GM12878 (cell line): ENCODE measurements at regions not wholly inside any gene's neighbourhood (a gene's known extent, or its start where the extent isn't known, plus 50 kb on each side); places are given as distances from the start of the nearest gene placed in this dataset.

Experiments
- ATAC-seq: fragments of 200-7000 bp; cut with Tn5 transposase; 3 replicates; pipeline ENCODE4 v1.9.1; 2020; ENCODE audit warnings: mild to moderate bottlenecking, moderate library complexity
- BruUV-seq: library from RNA; stranded (reverse); fragments of 400-500 nt; replicated peaks from 2 replicates; lab custom pipeline; 2021; lab: Mats Ljungman, UMichigan
- CTCF ChIA-PET: fragments of 300-600 bp; sonication (Branson Sonifier 250); formaldehyde crosslinking; extraction: SDS; loops from one replicate; lab custom pipeline; 2021; ENCODE audit warnings: inconsistent platforms; lab: Yijun Ruan, JAX
- POLR2A ChIA-PET: fragments of 350-600 bp; formaldehyde crosslinking; extraction: SDS; loops from one replicate; lab custom pipeline; 2021; ENCODE audit warnings: inconsistent platforms; lab: Charles Lee
- RAD21 ChIA-PET: fragments of 300-600 bp; sonication (Branson Sonifier 250); formaldehyde crosslinking; loops from one replicate; lab custom pipeline; 2023; ENCODE audit warnings: antibody characterized with exemption; ENCODE audit not compliant: unreplicated experiment; lab: Charles Lee
- SMC1A ChIA-PET: fragments of 300-600 bp; sonication (Branson Sonifier 250); formaldehyde crosslinking; loops from one replicate; lab custom pipeline; 2023; ENCODE audit not compliant: unreplicated experiment, uncharacterized antibody; lab: Charles Lee
- DNase-seq: peaks from one replicate; pipeline ENCODE4 v3.0.0-alpha.2; 2011; ENCODE audit warnings: low read depth, low spot score
- FAIRE-seq: peaks from 3 replicates; lab custom pipeline; 2011; peaks lifted over from hg19 to GRCh38; lab: Jason Lieb, UNC
- H2AFZ ChIP-seq: 2 replicates; pipeline ENCODE4 v1.6.0; 2011; ENCODE audit warnings: low read depth, low read length, control low read depth; ENCODE audit not compliant: control insufficient read depth
- H3K27ac ChIP-seq: 2 replicates; pipeline ENCODE4 v1.5.1; 2011; ENCODE audit warnings: control low read depth; ENCODE audit not compliant: control insufficient read depth, insufficient read depth
- H3K27me3 ChIP-seq, 2 experiments: replicated peaks in 1 of 2; 2 replicates each; pipeline versions ENCODE4 v1.6.0 to v1.6.1; 2011; ENCODE audit warnings: low read length in 1 of 2; ENCODE audit not compliant: control insufficient read depth in 2 of 2, insufficient read depth in 2 of 2
- H3K36me3 ChIP-seq, 2 experiments: 2 replicates each; pipeline ENCODE4 v1.5.1; 2011; ENCODE audit warnings: low read length in 1 of 2; ENCODE audit not compliant: control insufficient read depth in 2 of 2, insufficient read depth in 2 of 2
- H3K4me1 ChIP-seq: 2 replicates; pipeline ENCODE4 v1.6.1; 2011; ENCODE audit warnings: mild to moderate bottlenecking, low read length, moderate library complexity, mixed read lengths; ENCODE audit not compliant: control insufficient read depth, insufficient read depth
- H3K4me2 ChIP-seq: 2 replicates; pipeline ENCODE4 v1.6.0; 2011; ENCODE audit warnings: control low read depth; ENCODE audit not compliant: control insufficient read depth, insufficient read depth
- H3K4me3 ChIP-seq: fragments of 200-600 bp; sonication (generic); 2 replicates; pipeline ENCODE4 v1.5.1; 2016
- H3K79me2 ChIP-seq: 2 replicates; pipeline ENCODE4 v1.6.0; 2011; ENCODE audit warnings: low read length; ENCODE audit not compliant: control insufficient read depth, insufficient read depth
- H3K9ac ChIP-seq: 2 replicates; pipeline ENCODE4 v1.8.0; 2011; ENCODE audit warnings: low read length, control low read depth, mixed read lengths; ENCODE audit not compliant: control insufficient read depth, insufficient read depth
- H3K9me3 ChIP-seq: replicated peaks from 3 replicates; pipeline ENCODE4 v1.5.1; 2011; ENCODE audit warnings: mild to moderate bottlenecking, low read length; ENCODE audit not compliant: control insufficient read depth, insufficient read depth
- H4K20me1 ChIP-seq: 2 replicates; pipeline ENCODE4 v1.6.0; 2011; ENCODE audit not compliant: control insufficient read depth, insufficient read depth
- EED ChIP-seq: sonication (generic); IDR thresholded peaks from 2 replicates; pipeline ENCODE4 v1.6.1; 2016; ENCODE audit warnings: antibody characterized with exemption, low read depth
- KLF5 ChIP-seq: fragments of 450-650 bp; IDR thresholded peaks from 2 replicates; pipeline ENCODE4 v1.6.1; 2014; ENCODE audit warnings: mild to moderate bottlenecking; ENCODE audit not compliant: partially characterized antibody
- POU2F2 ChIP-seq: IDR thresholded peaks from 3 replicates; pipeline ENCODE4 v1.6.1; 2011; ENCODE audit warnings: low read depth, mild to moderate bottlenecking, low read length, borderline replicate concordance
- RBBP5 ChIP-seq: fragments of 200-600 bp; sonication (generic); conservative IDR thresholded peaks from 2 replicates; pipeline ENCODE4 v1.6.1; 2016
- YY1 ChIP-seq: IDR thresholded peaks from 2 replicates; pipeline ENCODE4 v1.6.1; 2011; ENCODE audit warnings: low read depth, mild to moderate bottlenecking, low read length
- WGBS: methylation state at CpG from one replicate; pipeline ENCODE4 v1.1.6; 2016; ENCODE audit warnings: low lambda C conversion rate; ENCODE audit not compliant: insufficient replicate concordance, insufficient coverage; ENCODE audit errors: missing lambda C conversion rate; 5-methylcytosine and 5-hydroxymethylcytosine counted together
- in situ Hi-C: fragments of 300-500 bp; cut with MboI; formaldehyde crosslinking; loops from 9 replicates; pipeline ENCODE4 v1.14.3; 2018; ENCODE audit warnings: mixed read lengths
- intact Hi-C: fragments of 100-400 bp; cut with micrococcal nuclease; formaldehyde crosslinking; loops from one replicate; pipeline ENCODE4 v1.14.2; 2022; ENCODE audit not compliant: unreplicated experiment
- TF ChIP-seq, protein P1 (sequence below): IDR thresholded peaks from 2 replicates; pipeline ENCODE4 v1.6.1; 2012; ENCODE audit warnings: low read depth, low read length, improper control_type of control experiment
- TF ChIP-seq, protein P2 (sequence below): fragments of 450-650 bp; IDR thresholded peaks from 2 replicates; pipeline ENCODE4 v1.6.1; 2016; ENCODE audit warnings: mild to moderate bottlenecking
- TF ChIP-seq, protein P3 (sequence below): fragments of 450-650 bp; formaldehyde crosslinking; IDR thresholded peaks from 2 replicates; pipeline ENCODE4 v1.4.0; 2020; ENCODE audit warnings: mild to moderate bottlenecking, moderate library complexity
- TF ChIP-seq, protein P4 (sequence below): fragments of 150-350 bp; IDR thresholded peaks from 2 replicates; pipeline ENCODE4 v1.6.1; 2016; ENCODE audit warnings: low read depth, low read length
- TF ChIP-seq, protein P5 (sequence below): IDR thresholded peaks from 2 replicates; pipeline ENCODE4 v1.6.1; 2012; ENCODE audit warnings: low read length, inconsistent platforms

DNA sequence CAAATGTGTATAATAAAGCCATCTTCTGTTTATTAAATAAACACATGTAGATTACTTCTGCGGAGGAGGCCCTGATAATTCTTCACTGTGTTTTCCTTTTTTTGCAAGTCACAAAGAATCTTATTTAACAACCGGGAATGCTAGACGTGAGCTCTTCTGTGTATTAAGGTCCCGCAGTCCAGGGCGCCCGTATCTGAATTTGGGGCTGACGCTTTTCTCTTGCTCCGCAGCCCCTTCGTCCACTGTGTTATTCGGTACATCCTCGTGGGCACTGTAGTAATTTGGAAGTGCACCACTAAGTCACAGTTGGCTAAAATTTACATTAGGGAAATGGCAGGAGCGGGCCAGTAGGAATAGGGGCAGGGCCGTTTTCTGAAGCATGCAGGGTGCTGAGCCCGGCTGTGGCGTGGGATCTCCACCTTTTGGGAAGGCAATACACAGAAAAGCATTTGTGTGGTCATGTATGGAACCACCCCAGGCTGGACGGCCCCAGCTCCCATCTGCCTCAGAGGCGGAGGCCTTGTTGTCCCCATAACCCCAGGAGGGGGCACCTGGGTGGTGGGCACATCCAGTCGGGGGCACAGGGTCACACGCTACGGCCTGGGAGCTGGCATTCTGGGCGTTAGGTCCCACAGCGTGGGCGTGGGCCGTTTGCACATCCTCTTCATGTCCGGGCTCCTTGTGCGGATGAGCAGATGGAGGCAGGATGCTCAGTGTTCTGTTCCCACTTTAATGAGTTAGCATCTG lies 258.7 kb upstream of the IRX4 start:
- CTCF ChIA-PET, result no interaction called here
- Histone ChIP-seq H3K4me2 (no peak overlapping the region), H3K9me3 (no peaks in the 10 kb centered on the region; the same call in 2 of the 3 replicates), H3K9ac (no peak overlapping the region), H3K4me1 (no peaks in the 10 kb centered on the region), H3K36me3 (no peaks in the 10 kb centered on the region), H2AFZ (no peak overlapping the region), H3K27ac (no peak overlapping the region), H3K27me3 (no peaks in the 10 kb centered on the region), H4K20me1 (no peaks in the 10 kb centered on the region), H3K4me3 (no peak overlapping the region), H3K79me2 (no peaks in the 10 kb centered on the region)
- no peak for FAIRE-seq
- intact Hi-C loops (no loop called here), in situ Hi-C loops (no loop called here)
- POLR2A ChIA-PET, result no interaction called here
- RAD21 ChIA-PET, result no interaction called here
- no TSS peak for BruUV-seq
- TF ChIP-seq POU2F2, result no peak
- TF ChIP-seq, protein P1, sequence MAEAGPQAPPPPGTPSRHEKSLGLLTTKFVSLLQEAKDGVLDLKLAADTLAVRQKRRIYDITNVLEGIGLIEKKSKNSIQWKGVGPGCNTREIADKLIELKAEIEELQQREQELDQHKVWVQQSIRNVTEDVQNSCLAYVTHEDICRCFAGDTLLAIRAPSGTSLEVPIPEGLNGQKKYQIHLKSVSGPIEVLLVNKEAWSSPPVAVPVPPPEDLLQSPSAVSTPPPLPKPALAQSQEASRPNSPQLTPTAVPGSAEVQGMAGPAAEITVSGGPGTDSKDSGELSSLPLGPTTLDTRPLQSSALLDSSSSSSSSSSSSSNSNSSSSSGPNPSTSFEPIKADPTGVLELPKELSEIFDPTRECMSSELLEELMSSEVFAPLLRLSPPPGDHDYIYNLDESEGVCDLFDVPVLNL, result no peak
- TF ChIP-seq RBBP5, result no peak
- TF ChIP-seq, protein P2, sequence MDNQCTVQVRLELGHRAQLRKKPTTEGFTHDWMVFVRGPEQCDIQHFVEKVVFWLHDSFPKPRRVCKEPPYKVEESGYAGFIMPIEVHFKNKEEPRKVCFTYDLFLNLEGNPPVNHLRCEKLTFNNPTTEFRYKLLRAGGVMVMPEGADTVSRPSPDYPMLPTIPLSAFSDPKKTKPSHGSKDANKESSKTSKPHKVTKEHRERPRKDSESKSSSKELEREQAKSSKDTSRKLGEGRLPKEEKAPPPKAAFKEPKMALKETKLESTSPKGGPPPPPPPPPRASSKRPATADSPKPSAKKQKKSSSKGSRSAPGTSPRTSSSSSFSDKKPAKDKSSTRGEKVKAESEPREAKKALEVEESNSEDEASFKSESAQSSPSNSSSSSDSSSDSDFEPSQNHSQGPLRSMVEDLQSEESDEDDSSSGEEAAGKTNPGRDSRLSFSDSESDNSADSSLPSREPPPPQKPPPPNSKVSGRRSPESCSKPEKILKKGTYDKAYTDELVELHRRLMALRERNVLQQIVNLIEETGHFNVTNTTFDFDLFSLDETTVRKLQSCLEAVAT, result no peak
- no peak for TF ChIP-seq YY1
- no peak for TF ChIP-seq KLF5
- no peak for TF ChIP-seq EED
- TF ChIP-seq, protein P3, sequence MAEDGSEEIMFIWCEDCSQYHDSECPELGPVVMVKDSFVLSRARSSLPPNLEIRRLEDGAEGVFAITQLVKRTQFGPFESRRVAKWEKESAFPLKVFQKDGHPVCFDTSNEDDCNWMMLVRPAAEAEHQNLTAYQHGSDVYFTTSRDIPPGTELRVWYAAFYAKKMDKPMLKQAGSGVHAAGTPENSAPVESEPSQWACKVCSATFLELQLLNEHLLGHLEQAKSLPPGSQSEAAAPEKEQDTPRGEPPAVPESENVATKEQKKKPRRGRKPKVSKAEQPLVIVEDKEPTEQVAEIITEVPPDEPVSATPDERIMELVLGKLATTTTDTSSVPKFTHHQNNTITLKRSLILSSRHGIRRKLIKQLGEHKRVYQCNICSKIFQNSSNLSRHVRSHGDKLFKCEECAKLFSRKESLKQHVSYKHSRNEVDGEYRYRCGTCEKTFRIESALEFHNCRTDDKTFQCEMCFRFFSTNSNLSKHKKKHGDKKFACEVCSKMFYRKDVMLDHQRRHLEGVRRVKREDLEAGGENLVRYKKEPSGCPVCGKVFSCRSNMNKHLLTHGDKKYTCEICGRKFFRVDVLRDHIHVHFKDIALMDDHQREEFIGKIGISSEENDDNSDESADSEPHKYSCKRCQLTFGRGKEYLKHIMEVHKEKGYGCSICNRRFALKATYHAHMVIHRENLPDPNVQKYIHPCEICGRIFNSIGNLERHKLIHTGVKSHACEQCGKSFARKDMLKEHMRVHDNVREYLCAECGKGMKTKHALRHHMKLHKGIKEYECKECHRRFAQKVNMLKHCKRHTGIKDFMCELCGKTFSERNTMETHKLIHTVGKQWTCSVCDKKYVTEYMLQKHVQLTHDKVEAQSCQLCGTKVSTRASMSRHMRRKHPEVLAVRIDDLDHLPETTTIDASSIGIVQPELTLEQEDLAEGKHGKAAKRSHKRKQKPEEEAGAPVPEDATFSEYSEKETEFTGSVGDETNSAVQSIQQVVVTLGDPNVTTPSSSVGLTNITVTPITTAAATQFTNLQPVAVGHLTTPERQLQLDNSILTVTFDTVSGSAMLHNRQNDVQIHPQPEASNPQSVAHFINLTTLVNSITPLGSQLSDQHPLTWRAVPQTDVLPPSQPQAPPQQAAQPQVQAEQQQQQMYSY (CRISPR knock-in tag), result no peak
- TF ChIP-seq, protein P4, sequence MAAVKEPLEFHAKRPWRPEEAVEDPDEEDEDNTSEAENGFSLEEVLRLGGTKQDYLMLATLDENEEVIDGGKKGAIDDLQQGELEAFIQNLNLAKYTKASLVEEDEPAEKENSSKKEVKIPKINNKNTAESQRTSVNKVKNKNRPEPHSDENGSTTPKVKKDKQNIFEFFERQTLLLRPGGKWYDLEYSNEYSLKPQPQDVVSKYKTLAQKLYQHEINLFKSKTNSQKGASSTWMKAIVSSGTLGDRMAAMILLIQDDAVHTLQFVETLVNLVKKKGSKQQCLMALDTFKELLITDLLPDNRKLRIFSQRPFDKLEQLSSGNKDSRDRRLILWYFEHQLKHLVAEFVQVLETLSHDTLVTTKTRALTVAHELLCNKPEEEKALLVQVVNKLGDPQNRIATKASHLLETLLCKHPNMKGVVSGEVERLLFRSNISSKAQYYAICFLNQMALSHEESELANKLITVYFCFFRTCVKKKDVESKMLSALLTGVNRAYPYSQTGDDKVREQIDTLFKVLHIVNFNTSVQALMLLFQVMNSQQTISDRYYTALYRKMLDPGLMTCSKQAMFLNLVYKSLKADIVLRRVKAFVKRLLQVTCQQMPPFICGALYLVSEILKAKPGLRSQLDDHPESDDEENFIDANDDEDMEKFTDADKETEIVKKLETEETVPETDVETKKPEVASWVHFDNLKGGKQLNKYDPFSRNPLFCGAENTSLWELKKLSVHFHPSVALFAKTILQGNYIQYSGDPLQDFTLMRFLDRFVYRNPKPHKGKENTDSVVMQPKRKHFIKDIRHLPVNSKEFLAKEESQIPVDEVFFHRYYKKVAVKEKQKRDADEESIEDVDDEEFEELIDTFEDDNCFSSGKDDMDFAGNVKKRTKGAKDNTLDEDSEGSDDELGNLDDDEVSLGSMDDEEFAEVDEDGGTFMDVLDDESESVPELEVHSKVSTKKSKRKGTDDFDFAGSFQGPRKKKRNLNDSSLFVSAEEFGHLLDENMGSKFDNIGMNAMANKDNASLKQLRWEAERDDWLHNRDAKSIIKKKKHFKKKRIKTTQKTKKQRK, result no peak
- TF ChIP-seq, protein P5, sequence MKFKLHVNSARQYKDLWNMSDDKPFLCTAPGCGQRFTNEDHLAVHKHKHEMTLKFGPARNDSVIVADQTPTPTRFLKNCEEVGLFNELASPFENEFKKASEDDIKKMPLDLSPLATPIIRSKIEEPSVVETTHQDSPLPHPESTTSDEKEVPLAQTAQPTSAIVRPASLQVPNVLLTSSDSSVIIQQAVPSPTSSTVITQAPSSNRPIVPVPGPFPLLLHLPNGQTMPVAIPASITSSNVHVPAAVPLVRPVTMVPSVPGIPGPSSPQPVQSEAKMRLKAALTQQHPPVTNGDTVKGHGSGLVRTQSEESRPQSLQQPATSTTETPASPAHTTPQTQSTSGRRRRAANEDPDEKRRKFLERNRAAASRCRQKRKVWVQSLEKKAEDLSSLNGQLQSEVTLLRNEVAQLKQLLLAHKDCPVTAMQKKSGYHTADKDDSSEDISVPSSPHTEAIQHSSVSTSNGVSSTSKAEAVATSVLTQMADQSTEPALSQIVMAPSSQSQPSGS, result no peak
- no peak for DNase-seq
- SMC1A ChIA-PET, result no interaction called here
- no peak for ATAC-seq
- 56% methylated on average over 26 of the region's 26 CpGs for WGBS
